NCI-H1092 treated with DMSO at 0.1 percent for 48 hours (cell line): ENCODE measurements at regions not wholly inside any gene's neighbourhood (a gene's known extent, or its start where the extent isn't known, plus 50 kb on each side); places are given as distances from the start of the nearest gene placed in this dataset.
A peak's percentile ranks its signal among the peaks of the same experiment; 100 is the strongest.

ENCODE experiments used
- DNase-seq: peaks from one replicate; lab custom pipeline; 2025; lab: John Stamatoyannopoulos, UW

DNA sequence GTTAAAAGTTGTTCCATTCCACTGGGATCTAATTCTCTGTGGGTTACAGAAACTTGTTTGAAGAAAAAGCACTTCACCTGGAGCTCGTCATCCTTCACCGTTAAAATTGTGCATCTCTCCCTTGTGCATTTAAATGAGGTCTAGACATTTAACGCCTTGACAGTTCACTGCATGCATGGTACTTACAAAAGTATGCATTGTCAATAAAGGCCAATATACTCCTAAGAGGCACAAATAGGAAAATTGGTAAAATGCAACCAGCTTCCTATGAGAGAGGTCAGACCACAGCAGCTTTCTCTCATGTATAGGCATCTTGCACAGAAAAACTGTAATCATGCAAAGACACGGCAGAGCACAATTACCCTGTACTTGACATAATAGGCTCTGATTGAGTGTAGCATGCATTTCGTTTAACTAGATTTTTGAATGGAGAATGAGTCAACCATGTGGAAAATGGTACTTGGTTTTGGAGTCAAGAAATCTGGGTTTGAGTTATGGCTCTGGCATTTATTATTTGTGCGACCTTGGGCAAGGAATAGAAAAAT lies 378.5 kb downstream of the RFPL4B start:
- DNase-seq: no peak

DNA sequence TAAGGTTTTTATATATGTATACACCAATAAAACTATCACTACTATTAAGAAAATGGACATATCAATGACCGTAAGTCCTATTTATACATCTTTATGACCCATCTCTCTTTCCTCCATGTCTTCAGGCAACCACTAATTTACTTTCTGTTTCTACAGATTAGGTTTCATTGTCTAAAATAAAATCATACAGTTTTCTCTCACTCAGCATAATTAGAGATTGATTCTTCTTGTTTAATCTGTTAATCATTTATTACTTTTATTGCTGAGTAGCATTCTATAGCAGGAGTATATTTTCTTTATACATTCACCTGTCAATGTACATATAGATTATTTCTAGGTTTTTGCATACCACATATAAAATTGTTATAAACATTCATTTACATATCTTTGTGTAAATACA lies 388.0 kb downstream of the RFPL4B start:
- no peak for DNase-seq

DNA sequence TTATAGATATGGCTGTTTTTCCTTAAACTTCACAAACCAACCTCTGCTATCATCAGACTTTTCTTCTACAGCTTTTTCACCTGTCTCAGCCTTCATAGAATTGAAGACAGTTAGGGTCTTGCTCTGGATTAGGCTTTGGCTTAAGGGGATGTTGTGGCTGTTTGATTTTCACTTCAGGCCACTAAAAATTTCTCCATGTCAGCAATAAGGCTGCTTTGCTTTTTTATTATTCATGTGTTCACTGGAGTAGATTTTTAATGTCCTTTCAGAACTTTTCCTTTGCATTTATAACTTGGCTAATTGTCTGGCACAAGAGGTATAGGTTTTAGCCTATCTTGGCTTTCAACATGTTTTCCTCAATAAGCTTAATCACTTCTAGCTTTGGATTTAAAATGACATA lies 392.6 kb downstream of the RFPL4B start:
- DNase-seq: no peak

DNA sequence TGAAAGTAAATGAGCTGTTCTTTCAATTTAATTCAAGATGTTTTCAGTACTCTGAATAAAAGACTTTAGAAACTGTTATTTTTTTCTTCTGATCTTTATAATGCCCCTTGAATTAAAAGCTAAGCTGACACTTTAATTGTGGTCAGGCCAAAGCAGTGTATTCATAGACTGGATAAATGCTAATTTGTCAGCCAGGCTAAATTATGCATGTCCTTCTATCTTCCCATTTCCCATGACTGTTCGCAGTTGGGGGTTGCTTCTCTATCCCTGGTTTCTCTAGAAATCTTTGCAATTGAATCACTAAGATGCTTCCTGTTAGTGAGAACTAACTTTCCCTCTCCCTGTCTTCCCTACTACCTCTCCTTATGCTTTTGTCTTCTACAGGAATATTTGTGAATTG lies 396.2 kb downstream of the RFPL4B start:
- no peak for DNase-seq

DNA sequence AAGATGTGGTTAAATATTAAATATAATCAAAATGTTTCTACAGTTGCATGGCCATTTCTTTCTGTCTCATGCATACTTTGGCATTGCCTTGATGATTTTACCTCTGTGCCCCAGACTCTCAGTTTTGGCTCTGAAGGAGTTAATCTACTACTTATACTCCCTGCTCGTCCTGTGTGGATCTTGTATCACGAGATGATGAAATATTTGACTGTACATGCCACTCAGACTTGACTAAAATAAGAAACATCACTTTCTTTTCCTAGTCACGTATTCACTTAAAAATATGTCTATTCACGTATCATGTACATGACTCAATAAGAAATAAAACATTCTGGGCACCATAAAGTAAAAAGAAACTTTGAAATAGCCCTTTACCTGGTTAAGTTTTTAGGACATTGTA lies 397.7 kb downstream of the RFPL4B start:
- no peak for DNase-seq

DNA sequence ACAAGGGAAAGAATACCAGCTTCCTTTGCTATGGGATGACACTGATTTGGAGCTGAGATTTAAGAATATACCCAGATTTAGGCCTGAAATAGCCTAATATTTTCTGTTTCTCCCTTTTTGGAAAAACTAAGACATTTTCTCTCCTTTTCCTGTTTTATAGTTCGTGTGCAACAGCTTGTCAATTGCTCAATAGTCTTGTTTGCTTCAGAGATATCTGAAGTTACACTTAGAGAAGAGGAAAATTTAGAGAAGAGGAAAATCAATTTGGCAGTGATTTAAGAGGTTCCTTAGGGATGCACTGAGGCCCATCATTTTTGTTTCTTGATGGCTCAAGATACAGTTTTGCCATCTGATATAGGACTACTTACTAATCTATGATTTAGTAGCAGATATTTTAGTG lies 398.6 kb downstream of the RFPL4B start:
- no peak for DNase-seq

DNA sequence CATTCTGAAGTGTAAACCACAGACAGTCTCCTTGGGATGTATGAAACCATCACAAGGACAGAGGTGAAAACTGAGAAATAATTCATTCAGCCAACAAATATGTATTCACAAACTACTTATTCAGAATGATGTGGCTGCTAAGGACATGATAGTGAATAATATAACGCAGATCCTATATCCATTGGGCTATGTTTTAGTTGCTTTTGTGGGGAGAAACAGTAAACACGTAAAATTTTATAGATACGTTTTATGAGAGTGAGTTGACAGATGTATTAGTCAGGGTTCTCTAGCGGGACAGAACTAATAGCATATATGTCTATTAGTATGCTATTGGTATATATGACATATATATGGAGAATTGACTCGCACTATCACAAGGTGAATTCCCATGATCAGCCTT lies 402.5 kb downstream of the RFPL4B start:
- no peak for DNase-seq

DNA sequence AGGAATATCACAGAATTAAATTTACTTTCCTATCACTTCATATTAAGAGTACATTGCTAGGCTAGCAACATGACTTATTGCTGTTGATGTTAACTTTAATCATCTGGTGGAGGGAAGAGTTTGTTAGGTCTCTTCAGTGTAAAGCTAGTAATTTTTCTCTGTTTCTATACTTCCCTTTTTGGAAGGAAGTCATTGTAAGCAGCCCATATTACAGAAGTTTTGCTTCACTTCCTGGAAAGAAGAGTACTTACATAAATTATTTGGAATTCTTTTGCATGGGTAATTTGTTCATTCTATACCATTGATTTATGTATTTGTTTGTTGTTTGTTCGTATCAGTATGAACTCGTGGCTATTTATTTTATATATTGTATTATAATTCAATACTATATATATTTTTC lies 405.2 kb downstream of the RFPL4B start:
- no peak for DNase-seq

DNA sequence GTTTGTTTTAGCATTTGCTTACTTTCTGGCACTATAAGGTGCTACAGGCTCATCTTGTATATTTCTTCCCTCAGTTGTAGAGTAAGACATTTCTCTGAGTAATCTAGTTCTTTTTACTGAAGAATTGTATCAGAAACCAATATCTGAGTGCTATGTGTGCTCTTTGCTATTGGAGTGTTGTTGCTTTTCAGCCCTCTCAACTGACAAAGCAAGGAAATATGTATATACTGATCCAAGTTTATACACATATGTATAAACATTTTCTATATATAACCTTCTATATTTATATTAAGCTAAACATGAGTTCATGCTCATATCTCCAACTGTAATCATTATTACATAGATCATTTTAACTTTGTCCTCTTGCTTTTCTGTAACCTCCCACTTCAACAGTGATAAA lies 405.7 kb downstream of the RFPL4B start:
- DNase-seq: no peak

DNA sequence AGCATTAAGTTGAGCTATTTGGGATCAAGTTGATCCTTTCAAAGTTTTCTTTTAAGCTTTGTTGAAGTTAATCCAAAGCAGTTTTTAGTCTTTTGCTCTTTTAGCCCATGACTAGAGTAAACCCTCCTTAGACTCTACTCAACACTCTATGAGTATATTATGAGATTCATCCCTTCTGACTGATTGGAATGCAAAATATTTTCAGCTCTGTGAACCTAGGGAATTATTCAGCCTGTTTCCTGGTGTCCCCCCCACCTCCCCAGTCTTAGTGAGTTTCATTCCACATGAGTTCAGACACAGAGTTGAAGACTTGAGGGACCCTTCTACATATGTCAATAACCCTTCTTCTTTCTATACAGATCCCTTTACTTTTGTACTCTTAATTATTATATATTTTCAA lies 413.7 kb downstream of the RFPL4B start:
- DNase-seq: no peak

DNA sequence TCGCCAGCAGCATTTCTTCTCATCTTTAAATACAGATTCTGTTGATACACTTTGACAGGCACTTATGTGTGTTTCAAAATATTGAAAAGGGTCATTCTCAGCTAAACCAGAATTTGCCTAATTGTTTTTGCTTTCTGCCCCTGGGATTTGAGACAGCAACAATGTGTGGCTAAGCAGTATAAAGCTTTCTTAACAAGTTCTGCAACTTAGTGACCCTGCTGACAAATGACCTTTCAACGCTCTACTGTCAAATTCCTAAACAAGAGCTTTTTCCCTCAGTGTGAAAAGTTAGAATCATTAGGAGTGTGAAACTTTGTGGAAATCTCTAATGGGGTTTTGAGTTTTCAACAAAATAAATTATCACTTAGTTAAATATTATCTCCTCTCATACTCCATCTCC lies 414.6 kb downstream of the RFPL4B start:
- DNase-seq: no peak

DNA sequence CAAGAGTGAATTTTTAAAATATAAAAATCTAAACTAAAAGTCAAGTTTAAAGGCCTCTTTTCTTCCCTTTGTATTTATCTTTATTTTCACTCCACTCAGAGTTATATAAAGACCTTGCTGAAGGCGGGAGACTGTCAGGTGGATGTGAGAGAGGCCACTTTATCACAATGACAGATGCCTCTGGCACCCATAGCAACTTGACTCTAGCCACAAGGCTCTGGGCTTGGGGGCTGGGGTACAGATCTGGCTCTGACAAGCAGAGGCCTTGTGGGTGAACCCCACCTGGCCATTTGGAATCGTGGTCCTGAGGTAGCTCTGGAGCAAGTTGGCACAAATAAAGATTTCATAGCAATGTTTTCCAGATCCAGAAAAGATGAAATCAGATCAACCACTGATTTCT lies 417.2 kb downstream of the RFPL4B start:
- DNase-seq: no peak

DNA sequence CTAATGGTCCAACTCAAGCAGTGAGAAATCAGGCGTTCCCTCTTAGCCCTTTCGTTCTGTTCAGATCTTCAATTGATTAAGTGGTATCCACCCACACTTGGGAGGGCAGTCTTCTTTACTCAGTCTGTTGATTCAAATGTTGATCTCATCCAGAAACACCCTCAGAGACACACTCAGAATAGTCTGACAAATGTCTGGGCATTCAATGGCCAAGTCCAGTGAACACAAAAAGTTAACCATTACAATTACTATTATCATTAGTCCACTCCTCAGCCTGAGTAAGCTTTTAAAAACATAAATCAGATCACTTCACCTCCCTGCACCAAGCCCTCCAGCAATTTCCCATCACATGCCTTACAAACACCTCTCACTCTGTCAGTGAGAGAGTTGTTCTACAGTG lies 423.2 kb downstream of the RFPL4B start:
- no peak for DNase-seq

DNA sequence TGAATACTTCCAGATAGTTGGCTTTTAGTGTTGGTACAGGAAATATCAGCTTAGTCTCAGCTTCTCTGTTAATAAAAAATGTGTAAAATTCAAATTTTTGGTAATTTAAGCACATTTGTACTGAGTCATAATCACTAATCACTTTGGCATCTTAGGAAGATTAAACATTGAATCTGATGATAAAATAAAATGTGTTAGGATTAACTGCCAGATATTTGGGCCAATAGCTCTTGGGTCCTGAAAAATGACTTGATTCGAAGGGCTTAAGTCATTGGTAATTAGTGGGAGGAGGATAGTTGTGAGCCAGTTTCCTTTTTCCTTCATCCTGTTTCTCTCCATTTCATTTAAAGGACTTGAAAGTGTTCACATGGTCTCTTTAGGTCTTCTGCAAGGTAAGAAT lies 426.1 kb downstream of the RFPL4B start:
- DNase-seq: no peak

DNA sequence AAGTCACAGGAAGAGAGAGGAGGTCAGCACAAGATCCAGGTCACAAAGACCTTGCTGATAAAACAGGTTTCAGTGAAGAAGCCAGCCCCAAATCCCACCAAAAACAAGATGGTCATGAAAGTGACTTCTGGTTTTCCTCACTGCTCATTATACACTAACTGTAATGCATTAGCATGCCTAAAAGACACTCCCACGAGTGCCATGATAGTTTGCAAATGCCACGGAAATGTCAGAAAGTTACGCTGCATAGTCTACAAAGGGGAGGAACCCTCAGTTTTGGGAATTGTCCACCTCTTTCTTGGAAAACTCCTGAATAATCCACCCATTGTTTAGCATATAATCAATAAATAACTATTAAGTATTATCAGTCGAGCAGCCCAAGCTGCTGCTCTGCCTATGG lies 427.2 kb downstream of the RFPL4B start:
- DNase-seq: no peak

DNA sequence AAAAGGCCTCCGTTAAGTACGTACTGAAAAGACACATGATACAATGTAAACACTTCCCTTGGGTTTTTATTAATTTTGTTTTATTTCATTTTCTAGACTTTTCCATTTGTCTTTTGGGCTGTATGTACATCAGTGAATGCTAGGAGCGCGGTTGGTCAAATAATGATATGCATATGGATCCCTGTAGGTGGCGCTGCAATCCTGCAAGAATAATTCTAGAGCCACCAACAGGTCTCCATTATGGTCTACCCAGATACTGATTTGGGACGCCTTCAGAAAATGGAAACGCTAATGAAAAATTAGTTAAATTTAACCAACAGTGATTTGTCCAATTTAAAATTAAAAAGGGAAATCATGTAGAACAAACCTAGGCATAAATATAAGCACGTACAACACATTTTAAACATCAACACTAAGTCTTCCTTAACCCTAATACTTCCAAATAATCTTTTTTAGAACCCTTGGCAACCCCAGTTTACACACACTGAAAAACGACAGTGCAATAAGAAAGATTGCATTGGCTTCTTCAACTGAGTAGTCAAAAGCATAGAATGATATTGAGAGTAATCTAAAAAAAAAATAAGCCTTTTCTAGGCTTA lies 433.5 kb downstream of the RFPL4B start:
- DNase-seq: peak; percentile 69

DNA sequence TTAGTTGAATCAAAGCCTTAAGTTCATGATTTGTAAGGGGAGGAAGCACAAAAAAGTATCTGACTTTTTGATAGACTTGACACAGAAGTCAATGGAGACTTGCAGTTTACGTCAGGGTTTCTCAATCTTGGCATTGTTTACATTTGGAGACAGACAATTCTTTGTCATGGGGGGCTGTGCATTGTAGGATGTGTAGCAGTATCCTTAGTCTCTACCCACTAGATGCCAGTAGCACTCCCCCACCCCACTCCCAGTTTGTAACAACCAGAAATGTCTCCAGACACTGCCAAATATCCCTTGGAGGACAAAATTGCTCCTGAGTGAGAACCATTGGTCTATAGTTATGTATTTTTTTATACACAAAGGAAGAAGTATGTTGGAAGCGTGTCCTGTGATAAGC lies 434.1 kb downstream of the RFPL4B start:
- DNase-seq: no peak

DNA sequence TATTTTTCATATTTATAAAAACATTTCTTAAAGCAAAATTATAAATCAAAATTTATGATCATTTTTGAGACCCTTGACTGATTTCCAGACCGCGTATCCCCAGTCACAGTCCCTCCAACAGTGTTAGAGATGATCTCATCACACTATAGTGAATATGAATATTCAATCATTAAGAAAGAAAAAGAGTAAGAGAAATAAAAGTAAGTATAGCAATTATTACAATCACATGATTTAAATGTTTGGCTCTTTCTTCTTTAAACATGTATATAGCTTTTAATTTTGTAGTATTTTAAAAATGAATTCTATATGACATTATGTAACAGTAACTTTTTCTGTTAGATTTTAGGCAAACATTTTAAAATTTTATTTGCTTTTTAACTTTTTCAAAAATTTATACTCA lies 438.3 kb downstream of the RFPL4B start:
- no peak for DNase-seq

DNA sequence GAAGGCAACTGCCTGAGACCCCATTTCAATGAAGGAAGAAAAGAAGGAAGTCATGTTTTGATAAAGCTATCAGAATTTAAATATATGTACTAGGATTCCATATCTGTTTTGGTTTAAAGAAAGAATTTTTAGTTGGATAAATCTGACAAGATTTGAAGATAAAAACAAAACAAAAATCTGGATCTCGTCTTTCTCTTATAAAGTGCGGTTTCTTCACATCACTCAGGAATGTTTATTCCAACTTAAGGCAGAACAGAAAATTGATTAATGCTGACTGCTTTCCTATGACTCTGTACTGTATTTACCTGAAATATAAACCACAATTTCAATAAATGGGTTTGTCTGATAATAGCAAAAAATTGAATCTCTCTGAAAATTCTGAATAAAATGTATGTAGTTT lies 439.7 kb downstream of the RFPL4B start:
- no peak for DNase-seq

DNA sequence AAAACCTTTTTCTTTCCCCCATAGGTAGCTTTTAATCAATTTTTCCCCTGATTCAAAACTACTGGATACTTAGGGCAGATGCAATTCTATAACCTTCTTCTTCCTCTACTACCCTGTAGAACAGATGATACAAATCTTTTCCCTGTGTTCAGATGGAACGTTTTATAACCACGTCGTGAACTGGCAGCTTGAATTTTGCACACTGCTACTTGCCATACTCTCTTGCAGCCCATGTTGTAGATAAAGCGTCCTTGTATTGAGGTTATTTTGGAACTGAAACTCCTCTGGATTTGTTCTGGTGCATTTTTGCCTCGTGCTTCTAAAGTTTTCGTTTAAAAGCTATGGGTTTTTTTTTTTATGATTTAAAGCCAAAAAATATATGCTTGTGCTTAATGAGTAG lies 440.2 kb downstream of the RFPL4B start:
- DNase-seq: no peak

DNA sequence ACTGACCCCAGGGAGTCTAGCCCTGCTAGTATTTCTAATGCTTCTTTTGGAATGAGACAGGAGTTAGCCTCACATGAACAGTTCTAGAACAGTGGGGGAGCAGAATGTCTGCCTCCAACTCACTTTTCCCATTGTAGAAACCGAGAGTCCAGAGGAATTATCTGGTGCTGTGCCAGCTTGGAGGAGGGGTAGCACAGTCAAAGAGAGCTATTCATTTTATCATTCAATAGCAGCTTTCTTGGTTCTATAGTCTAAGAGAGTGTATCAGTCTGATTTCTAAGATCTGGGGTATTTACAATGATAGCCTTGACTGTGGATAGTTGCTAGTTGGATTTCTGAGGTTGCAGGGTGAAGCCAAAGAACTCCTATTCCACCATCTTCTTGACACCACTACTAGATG lies 448.2 kb downstream of the RFPL4B start:
- DNase-seq: no peak

DNA sequence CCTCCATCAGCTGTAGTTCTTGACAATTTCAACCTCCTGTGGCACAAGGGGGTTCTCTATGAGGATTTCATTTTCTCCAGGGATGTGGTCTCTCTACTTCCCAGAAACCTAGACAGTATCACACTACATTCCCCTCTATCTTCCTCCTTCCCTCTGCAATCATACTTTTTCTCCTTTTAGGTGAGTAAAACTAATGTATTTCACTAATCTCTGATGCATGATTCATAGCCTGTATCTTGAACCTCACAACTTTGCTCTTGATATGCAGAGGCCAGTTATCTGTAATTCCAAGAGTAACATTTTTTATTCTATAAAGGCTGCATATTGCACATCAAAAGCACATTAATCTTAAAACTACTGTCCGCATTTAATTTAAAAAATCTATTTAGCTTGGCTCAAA lies 449.6 kb downstream of the RFPL4B start:
- no peak for DNase-seq

DNA sequence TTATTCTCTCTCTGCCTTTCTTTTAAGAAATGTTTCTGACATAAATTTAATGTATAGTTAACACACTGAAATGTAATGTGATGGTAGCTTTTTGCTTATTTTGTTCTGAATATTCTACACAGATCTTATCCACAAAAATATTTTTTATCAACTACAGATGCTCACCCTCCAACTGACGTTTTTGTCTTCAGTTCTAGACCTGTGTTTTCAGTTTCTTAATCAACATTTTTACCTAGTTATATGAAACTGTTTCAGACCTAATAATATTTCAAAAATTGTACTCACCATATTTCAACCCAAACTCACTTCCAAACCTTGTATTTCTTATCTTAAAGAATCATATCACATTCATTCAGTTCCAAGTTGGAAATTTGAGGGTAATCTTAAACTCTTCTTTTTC lies 452.8 kb downstream of the RFPL4B start:
- no peak for DNase-seq

DNA sequence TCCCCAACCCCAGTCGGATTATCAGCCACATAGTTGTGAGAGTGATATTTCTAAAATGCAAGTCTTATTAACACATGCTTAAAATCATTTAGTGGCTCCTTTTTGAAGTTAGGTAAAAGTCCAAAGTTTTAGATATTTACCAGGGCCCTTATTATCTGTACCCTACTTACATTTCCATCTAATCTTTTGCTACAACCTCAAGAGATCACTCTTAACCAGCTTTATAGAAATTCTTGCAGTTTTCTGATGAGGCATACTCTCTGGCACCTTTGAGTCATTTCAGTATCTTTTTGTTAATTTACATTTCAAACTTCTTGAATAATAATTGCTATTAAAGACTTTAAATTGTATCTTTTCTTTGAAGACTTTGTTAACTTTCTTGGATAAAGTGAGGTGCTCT lies 453.3 kb downstream of the RFPL4B start:
- no peak for DNase-seq

DNA sequence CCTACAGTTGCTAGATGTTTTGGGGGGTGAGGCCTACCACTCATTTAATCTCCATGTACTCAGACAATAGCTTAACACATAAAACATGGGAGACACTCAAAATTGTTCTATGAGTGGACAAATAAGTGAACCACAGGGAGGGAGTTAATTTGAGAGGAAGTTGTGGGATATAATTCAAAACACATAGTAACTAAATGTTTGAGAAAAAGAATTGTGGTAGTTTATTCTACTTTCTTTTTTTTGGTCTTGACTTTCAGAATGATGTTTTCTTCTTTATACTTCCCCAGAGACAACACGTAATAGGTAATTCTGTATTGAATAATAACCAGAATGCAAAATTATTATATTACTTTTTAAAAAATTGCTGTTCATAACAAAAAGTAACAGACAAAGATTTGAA lies 453.8 kb downstream of the RFPL4B start:
- DNase-seq: no peak
